NCI-H2107 treated with DMSO at 0.1 percent for 48 hours (cell line): ENCODE measurements at regions not wholly inside any gene's neighbourhood (a gene's known extent, or its start where the extent isn't known, plus 50 kb on each side); places are given as distances from the start of the nearest gene placed in this dataset.

Experiments
- DNase-seq: peaks from one replicate; lab custom pipeline; 2025; ENCODE audit not compliant: unreplicated experiment; lab: John Stamatoyannopoulos, UW

DNA sequence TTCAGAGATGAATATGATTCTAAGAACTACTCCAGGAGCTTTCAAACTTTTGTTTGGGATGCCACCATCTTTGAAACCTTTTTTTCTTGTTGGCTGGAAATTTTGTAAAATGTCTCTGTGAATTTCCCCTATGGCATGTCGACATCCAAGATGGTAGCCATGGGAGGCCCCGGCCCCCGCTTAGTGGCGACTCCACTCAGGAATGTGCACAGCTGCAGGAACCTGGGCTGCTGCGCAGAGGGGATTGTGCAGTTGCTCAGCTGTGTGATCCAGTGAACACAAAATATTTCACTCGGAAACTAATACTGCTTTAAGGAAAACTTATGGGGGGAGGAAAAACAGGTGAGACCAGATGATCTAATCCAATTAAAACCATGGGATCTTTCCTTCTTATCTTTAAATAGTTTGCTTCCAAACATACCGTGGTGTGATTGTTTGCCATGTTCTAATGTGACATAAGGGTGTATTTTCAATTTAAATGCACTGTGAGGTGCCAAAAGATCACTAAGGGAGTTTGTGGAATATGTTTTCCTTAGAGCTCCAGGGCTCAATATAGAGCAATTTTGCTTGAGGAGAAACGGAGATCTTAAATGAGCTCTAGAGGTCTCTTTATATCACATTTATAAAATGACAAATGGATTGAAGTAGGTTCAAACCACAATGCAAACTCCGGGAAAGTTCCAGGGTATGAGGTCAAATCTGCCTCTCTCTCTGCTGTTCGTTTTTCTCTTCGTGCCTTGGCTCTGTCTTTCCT is 497.7 kb downstream of the FGF9 start:
- no peak for DNase-seq

DNA sequence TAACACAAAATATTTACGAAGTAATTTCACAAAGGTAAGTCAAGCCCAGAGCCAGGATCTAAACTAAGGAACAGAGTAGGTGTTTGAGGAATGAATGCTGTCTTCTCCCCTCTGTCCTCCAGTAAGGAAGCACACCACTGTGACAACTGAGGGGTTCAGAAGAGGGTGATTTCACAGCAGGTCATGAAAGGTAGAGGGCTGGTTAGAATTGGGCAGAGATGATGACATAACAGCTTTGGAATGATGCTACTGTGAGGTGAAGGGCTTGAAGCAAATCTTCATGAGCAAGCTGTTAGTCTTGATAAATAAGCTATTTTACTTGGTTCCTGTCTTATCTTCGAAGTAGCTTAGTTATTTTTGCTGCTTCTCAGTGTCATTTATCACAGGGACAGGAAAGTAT is 498.6 kb downstream of the FGF9 start:
- DNase-seq, result no peak

DNA sequence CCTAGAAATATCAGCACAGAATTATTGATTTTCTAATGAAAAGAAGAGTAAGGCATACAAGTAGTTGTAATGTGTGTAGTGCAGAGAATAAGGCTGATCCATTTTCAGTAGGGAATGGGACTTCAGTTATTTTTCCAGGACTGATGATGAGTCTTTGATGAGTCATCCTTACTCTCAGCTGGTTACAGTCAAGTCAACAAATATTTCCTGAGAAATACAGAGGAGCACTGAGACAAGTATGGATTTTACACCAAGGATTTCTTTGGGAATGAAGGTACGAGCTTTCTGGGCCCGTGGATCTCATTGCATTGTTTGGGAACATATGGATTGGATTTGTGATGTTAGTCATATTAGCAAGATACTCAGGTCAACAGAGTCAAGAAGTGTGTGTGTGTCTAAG is 502.7 kb downstream of the FGF9 start:
- no peak for DNase-seq

DNA sequence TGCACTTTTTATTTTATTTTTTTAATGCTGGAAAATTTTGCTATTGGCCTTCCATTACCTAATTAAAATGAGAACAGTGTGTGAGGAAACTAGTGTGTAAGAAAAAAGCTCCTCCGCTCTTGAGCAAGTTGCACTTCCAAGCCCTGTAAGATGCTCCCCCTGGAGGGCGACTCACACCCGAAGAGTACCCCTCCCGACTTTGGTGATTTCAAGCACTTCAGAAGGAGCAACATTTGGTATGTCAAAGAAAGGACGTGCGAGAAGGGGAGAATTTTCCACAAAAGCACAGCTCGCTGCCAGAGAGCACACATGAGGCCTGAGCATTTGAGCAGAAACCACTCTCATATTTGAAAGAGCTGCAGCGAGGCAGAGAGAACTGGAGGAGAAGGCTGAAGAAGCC is 504.4 kb downstream of the FGF9 start:
- DNase-seq, result no peak

DNA sequence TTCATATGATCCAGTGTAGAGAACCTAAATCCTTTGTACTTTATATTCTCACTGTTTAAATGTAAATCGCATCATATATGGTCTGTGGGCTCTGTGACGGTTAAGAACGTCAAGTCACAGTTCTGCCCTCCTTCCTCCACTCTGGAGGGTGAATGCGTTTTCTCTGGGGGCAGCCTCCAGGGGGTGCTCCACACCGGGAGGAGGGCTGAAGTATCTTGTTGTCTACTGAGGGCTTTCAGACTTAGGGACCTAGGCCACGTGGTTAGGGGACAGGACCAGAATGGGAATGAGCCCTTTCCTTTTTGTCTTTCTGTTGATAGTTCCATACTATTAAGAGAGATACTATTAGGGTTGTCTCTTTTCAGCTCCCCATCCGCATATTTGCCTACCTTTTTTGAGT is 504.9 kb downstream of the FGF9 start:
- no peak for DNase-seq

DNA sequence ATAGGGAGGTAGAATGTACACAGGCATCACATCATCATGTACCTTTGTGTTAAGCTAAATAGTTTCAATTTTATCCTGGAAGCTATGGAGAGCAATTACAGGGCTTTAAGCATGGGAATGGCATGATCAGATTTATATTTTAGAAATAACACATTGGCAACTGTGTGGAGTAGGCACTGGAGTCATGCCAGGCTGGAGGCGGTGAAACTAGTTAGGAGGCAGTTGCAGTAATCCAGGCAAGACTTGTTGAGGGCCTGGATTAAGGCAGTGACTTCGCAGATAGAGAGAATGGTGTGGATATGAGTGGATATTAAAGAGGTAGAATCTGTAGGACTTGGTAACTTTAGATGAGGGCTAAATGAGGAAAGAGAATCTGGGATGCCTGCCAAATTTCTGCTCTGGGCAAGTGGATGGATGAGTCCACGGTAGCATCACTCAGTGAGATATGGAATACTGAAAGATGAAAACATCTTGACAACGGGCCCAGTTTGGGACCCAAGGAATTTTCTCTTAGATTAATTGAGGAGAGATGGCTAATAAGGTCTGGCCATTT is 506.2 kb downstream of the FGF9 start:
- no peak for DNase-seq

DNA sequence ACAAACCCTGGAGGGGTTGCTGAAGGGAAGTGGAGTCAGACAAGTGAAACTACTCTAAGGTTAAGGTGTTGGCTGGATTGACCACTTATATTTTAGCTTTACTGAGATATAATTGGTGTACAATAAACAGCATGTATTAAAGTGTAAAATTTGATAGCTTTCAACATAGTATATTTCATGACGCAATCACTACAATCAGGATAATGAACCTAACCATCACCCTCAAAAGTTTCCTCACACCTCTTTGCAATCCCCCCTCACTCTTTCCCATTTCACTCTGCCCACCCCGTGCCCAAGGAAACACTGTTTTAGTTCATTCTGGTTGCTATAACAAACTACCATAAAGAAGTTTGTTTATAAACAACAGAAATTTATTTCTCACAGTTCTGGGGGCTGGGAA is 508.0 kb downstream of the FGF9 start:
- DNase-seq, result no peak

DNA sequence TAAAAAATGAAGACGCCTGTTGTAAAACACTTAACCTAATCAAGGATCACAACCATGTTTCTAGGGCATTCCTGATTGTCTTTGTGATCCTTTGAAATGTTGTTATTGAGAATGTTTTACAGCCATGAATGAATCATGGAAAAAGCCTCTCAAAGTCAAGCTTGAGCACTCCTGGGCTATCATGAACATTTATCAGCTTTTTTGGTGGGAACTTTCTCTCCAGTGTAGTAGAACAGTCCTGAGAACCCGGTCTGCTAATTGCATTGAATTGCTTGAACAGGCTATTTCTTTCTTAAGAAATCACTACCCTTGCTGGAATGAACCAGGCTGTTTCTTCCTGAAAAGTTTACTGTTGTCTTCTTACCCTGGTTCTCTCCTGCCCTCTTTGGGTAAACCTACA is 516.5 kb downstream of the FGF9 start:
- no peak for DNase-seq

DNA sequence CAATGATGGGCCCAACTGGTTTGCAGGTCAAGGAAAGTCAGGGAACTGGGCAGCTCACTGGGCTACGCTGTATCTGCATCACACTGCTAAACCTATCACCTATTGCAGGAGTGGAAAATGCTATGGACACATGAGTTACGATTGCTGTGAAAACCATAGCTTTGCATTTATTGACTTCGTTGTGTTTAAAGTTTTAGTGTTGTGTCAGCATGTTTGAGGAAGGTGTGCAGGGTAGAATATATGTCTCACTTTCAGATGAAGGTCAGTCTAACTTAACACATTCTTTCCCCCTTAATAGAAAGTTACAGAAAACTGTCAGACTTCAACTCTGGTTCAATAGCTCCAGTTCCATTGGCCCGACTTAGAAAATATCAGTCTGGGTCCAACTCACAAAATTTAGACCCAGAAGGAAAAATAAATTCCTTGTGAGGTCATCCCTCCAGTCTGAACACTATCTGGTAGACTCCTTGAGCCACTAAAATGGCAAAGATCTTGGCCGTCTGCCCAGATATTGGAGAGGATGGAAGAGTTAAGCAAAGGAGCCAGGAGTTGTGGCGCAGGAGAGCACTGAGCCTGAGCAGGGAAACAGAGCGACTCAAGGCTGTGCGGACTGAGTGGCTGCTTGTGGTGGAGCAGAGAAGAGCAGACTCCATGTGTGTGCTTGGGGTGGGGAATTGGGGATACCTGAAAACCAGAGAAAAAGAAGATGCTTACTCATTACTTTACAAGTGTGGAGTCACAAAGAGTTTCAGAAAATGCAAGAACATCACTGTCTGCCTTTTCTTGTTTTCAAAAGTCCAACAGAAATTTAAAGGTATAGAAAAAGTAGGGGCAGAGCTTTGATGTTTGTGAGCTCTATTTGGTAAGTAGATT is 518.5 kb downstream of the FGF9 start:
- no peak for DNase-seq

DNA sequence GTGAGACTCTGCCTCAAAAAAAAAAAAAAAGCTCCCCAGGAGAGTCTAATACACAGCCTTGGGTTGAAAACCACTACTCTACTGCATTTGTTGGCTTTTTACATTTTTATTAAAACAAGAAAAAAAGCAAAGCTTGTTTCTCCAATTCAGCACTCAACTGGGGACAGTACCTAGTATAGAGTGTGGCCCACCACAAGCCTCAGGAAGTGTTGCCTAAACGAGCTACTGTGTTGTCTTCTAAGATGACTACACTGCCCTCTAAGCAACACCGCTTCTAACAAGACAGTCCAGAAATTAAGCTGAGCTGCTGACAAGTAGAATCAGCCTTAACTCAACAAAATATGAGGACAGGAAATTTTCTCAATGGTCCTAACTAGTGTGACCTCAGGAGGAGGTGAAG is 522.2 kb downstream of the FGF9 start:
- DNase-seq, result no peak

DNA sequence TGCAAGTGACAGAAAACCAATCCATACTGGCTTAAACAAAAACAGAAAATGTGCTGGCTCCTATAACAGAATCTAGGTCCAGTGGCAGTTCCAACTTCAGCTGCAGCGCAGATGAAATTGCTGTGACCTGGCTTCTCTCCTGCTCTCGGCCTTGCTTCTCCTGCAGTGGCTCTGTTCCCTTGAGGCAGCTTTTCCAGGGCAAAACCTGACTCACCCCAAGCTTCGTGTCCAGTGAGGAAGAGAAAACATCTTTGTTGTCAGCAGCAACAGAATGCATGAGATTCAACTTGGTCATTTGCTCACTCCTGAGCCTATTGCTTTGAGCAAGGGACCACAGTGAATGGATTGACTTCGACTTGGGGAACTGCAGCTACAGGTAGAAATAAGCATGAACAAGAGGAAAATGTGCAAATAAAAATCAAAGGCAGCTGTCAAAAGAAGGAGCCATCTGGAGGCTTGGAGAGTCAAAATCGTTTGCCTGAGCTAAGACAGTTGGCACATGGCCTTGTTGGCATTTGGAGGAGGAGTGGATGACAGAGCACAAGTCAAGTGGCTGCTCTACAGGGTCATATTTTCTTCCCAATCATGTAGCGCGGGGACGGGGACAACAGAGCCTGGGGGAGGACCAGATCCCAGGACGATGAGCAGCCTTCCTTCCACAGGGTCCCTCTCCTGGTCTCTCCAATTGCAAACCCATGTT is 523.4 kb downstream of the FGF9 start:
- DNase-seq, result no peak

DNA sequence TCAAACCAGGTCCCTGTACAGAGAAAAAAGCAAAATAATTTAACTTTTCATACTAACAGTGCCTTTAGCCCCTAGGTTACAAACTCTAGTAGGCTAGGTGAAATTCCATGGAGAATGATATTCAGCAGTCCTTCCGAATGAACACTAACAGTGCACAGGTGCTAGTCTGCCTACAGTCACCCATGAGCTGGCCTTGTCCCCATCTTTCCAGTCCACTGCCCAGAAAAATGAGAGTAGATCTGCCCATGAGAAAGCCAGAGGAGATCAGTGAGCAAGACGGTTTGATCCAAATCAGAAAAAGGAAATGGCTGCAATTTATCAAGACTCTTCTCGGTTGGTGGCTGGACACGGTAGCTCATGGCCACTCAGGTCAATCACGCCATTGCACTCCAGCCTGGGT is 524.9 kb downstream of the FGF9 start:
- DNase-seq, result no peak

DNA sequence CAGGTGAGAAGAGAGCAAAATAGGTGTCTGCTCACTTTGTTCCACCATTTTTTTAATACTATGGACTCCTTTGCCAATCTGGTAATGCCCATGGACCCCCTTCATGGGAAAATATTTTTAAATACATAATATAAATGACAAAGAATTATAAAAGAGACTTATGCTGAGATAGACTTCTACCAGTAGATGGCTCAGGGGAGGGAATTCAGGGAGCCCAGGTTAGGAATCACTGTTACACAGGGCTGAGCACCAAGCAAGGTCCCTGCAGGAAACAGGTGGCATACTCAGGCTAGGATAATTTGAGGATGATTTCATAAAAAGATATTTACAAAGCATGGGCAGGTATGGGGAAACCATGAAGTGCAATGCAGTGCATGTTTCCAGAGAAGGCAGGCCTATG is 525.9 kb downstream of the FGF9 start:
- DNase-seq, result no peak

DNA sequence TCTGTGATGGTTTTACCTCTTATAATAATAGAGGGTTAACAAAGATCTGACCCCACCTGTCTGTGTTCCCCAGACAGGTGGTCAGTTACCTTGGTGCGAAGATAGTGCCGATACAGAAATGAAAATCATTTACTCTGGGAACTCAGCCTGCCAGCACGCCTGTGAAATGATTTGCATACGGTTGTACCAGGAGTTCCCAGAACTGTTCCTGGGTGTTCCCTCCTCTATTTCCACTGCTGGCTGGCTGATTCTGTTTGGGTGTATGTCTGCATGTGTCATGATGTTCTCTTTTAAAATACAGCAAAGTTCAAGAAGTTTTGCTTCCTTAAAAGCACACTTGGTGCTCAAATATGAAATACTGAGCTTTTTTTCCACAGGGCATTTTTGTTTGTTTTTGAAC is 527.1 kb downstream of the FGF9 start:
- no peak for DNase-seq

DNA sequence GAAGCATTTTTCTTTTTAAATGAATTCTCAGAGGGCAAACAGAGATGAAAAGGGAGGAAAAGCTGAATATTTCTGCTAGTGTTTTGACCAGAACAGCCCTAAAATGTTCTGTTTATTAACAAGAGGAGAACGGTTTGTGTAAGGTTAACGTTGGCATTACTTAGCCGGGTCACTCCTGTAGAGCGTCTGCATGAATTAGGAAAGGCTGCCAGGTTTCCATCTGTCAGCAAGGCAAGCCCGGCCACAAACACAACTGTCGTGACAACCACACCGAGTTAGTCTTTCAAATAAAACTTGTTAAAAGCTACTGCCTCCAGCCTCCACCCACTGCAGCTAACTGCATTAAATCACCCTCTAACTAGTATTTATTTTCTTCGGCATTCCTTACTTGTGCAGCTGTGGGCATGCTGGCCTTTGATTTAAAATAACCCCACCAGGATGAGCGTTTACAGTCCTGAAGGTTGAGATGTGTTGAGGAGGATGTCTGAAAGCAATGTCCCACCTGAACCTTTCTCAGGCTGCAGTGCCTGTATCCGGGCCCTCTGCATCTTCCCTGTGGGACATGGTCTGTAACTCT is 527.9 kb downstream of the FGF9 start:
- DNase-seq, result no peak

DNA sequence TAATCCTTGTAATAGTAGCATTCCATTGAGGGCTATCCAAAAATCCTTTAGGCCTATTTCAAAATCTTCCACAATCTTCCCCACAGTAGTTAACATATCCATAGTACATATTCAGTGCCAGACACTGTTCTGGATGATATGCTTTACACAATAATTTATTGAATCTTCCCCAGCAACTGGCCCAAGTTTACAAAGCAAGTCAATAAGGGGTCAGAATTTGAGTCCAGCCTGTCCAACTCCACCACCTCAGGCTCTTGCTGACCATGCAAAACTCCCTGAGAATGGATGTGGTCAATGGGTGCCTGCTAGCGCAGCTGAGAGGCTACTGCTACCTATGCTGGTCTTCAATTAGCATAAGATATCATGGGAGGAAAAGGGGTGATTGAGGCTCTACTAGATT is 529.6 kb downstream of the FGF9 start:
- DNase-seq, result no peak

DNA sequence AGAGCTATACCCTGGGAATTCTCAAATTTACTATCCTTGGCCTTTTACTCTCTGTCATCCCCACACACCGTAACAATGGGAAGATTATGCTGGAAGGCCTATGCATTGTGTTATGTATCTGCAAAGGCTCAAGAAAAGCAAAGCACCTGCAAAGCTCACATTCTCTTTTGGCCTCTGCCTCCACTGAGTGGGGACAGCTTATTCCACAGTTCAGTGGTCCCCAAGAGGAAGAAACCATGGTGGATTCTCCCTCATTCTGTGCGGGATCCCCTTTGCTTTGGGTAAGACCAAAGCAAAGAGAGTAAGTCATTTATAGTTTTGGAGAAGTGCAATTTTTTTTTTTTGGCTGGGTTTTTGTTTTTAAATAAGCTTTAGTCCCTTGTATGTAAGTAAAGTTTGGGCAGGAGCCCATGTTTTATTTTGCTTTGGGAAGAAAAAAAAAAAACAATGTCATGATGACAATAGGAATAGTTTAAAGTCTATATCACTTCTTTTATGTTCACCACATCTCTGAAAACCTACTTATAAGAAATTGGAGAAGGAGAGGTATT is 530.6 kb downstream of the FGF9 start:
- DNase-seq, result no peak

DNA sequence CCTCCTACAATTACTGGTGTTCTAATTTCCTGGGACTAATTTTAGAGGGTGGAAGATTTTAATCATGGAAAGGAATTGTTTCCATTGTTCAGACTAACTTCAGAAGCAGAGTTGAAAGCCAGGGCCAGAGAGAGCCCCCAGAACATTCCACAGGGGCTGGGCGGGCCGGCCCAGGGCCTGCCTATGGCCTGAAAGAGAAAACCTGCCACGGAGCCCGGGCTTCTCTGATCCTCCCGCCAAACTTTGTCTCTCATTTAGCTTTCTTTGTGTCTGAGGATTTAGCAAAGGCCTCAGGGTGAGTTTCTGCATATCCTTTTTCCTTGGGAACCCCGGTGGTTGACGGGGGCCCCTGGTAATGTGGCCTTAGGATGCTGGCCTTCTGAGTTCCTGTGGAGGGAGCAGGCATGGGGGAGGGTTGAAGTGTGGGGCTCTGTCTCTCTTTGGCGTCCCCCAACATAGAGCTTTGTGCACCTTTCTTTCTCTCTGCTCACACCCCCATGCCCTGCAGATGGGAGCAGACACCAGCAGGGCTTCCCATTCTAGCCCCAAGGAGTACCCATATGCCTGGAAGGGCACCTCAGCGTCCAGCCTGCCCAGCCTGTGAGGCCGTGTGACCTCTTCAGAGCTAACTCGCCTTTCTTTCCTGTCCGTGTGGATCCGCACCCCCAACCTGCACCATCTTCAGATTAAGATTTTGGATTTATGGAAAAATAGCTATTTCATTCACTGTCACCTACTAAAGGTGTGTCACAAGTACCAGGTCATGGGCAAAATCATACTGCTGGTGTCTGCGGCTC is 539.5 kb downstream of the FGF9 start:
- no peak for DNase-seq

DNA sequence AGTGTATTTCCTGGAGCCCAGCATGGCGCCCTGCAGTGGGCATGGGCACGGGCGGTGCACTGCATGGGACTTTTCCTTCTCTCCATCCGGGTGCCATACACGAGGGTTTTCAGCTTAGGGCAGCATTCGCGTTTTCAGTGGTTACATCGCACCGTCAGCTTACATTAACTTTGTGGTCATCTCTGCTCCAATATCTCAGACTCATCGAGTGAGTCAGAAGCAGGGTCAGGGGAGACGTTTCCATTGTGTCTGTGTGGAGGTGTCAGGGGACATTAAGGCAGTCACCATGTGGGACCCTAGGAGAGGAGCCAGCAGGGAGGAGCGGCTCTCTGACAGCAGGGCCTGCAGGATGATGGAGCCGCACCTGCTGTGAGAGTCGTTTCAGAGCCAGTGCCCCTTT is 541.0 kb downstream of the FGF9 start:
- DNase-seq, result no peak

DNA sequence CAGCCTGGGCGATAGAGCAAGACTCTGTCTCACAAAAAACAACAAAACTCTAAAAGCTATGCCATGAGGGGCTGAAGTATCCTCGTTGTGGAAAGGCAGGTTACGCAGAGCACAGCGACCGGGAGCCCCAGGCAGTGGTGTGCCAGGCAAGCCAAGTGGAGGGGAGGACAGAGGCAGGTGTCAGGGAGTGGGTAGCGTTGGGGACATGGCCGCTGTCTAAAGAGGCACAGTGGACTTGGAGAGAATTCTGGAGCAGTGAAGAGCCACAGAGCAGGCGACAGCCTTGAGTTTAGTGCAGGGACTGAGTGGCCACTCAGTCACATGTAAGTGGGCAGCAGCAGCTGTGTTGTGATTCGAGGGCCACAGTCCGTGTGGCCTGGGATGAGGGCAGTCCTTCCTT is 541.7 kb downstream of the FGF9 start:
- no peak for DNase-seq
